MM.1S (cell line): ENCODE measurements at regions not wholly inside any gene's neighbourhood (a gene's known extent, or its start where the extent isn't known, plus 50 kb on each side); places are given as distances from the start of the nearest gene placed in this dataset.
A peak's percentile ranks its signal among the peaks of the same experiment; 100 is the strongest.

Source experiments
- DNase-seq: peaks from one replicate; pipeline ENCODE4 v3.0.0-alpha.2; 2015
- H2AFZ ChIP-seq: fragments of 300-600 bp; sonication (generic); 2 replicates; pipeline ENCODE4 v1.6.0; 2016; ENCODE audit warnings: antibody characterized with exemption, low read length
- H3F3A ChIP-seq: fragments of 300-600 bp; sonication (generic); 2 replicates; pipeline ENCODE4 v1.6.1; 2016; ENCODE audit warnings: mild to moderate bottlenecking, antibody characterized with exemption, low read length, moderate library complexity, mixed read lengths; ENCODE audit not compliant: insufficient read depth
- H3K27ac ChIP-seq: fragments of 300-600 bp; sonication (generic); 2 replicates; pipeline ENCODE4 v1.5.1; 2016; ENCODE audit warnings: mild to moderate bottlenecking, low read length
- H3K27me3 ChIP-seq: fragments of 300-600 bp; sonication (generic); replicated peaks from 2 replicates; pipeline ENCODE4 v1.6.0; 2016; ENCODE audit warnings: low read length; ENCODE audit not compliant: insufficient read depth
- H3K36me3 ChIP-seq: fragments of 300-600 bp; sonication (generic); replicated peaks from 2 replicates; pipeline ENCODE4 v1.6.1; 2016; ENCODE audit warnings: mild to moderate bottlenecking, low read length, mixed read lengths; ENCODE audit not compliant: insufficient read depth
- H3K4me1 ChIP-seq: fragments of 300-600 bp; sonication (generic); 2 replicates; pipeline ENCODE4 v1.6.1; 2016; ENCODE audit warnings: low read length, mixed read lengths
- H3K4me2 ChIP-seq: fragments of 300-600 bp; sonication (generic); 2 replicates; pipeline ENCODE4 v1.6.0; 2016; ENCODE audit warnings: low read depth, low read length
- H3K4me3 ChIP-seq: fragments of 300-600 bp; sonication (generic); 2 replicates; pipeline ENCODE4 v1.5.1; 2016; ENCODE audit warnings: low read length, mixed read lengths
- H3K79me2 ChIP-seq: fragments of 300-600 bp; sonication (generic); 2 replicates; pipeline ENCODE4 v1.6.1; 2016; ENCODE audit warnings: mixed run types, low read length, mixed read lengths
- H3K9ac ChIP-seq: fragments of 300-600 bp; sonication (generic); 2 replicates; pipeline ENCODE4 v1.6.1; 2016; ENCODE audit warnings: low read length, mixed read lengths
- H3K9me2 ChIP-seq: fragments of 300-600 bp; sonication (generic); replicated peaks from 2 replicates; pipeline ENCODE4 v1.6.1; 2016; ENCODE audit warnings: mild to moderate bottlenecking, low read length, mixed read lengths; ENCODE audit not compliant: insufficient read depth
- H3K9me3 ChIP-seq: fragments of 300-600 bp; sonication (generic); replicated peaks from 2 replicates; pipeline ENCODE4 v1.6.1; 2016; ENCODE audit warnings: mild to moderate bottlenecking, low read length, mixed read lengths; ENCODE audit not compliant: insufficient read depth
- H4K20me1 ChIP-seq: fragments of 300-600 bp; sonication (generic); 2 replicates; pipeline ENCODE4 v1.6.1; 2016; ENCODE audit warnings: mild to moderate bottlenecking, low read length, moderate library complexity, mixed read lengths; ENCODE audit not compliant: insufficient read depth
- EZH2 ChIP-seq: fragments of 300-600 bp; sonication (generic); optimal IDR thresholded peaks from 2 replicates; pipeline ENCODE3; 2017; ENCODE audit warnings: low read depth, mild to moderate bottlenecking, antibody characterized with exemption, low read length, mixed read lengths
- EZH2phosphoT487 ChIP-seq: fragments of 300-600 bp; sonication (generic); IDR thresholded peaks from 2 replicates; pipeline ENCODE4 v1.6.1; 2018; ENCODE audit warnings: antibody characterized with exemption, low read length
- TF ChIP-seq, protein P1 (sequence below): fragments of 300-600 bp; sonication (generic); IDR thresholded peaks from 2 replicates; pipeline ENCODE4 v1.5.1; 2016; ENCODE audit warnings: antibody characterized with exemption, low read length, mixed read lengths

- H3K9me2 ChIP-seq = no peaks in the 10 kb centered on the region
- no peaks in the 10 kb centered on the region for H4K20me1 ChIP-seq
- peaks cover 39% of the 10 kb centered on the region for H3K4me1 ChIP-seq
- no peak overlapping the region for H2AFZ ChIP-seq
- no peak overlapping the region for H3K9ac ChIP-seq
- no peaks in the 10 kb centered on the region for H3K27me3 ChIP-seq
- no peaks in the 10 kb centered on the region for H3K9me3 ChIP-seq
- H3K36me3 ChIP-seq = no peaks in the 10 kb centered on the region
- no peaks in the 10 kb centered on the region for H3K79me2 ChIP-seq
- H3K27ac ChIP-seq = no peak overlapping the region
- peaks cover 28% of the 10 kb centered on the region for H3F3A ChIP-seq
- H3K4me3 ChIP-seq = no peak overlapping the region
- H3K4me2 ChIP-seq = no peak overlapping the region
- no peak for TF ChIP-seq EZH2
- TF ChIP-seq, protein P1, sequence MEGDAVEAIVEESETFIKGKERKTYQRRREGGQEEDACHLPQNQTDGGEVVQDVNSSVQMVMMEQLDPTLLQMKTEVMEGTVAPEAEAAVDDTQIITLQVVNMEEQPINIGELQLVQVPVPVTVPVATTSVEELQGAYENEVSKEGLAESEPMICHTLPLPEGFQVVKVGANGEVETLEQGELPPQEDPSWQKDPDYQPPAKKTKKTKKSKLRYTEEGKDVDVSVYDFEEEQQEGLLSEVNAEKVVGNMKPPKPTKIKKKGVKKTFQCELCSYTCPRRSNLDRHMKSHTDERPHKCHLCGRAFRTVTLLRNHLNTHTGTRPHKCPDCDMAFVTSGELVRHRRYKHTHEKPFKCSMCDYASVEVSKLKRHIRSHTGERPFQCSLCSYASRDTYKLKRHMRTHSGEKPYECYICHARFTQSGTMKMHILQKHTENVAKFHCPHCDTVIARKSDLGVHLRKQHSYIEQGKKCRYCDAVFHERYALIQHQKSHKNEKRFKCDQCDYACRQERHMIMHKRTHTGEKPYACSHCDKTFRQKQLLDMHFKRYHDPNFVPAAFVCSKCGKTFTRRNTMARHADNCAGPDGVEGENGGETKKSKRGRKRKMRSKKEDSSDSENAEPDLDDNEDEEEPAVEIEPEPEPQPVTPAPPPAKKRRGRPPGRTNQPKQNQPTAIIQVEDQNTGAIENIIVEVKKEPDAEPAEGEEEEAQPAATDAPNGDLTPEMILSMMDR = no peak
- TF ChIP-seq EZH2phosphoT487 = no peak
- DNase-seq = no peak
These were observed 165.9 kb downstream of the ZNF608 start for GRCh38 chr5:124580512-124580911.

DNA sequence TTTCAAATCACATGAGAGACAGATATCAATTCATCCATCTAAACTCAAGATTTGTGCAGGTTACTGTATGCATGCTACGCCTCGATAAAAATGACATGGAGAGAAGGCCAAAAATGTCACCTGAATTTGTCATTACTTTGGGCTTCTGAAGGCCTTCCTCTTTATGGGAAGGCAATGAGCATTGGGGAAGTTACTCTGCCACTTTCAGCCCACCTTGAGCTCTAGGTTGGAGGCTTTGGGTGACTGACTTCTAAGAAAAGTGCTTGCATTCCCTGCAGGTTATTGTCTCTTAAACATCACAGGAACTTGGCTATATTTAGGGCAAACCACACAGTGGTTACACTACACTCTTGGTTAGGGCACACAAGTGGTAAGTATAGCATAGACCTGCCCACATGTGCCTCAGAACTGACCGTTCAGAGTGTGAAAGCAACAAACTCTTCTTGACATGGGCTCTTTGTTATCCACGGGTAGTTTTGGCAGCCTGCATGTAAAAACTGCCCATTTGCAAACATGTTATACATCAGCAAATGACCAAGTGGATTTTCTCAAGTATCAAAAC, 169.5 kb downstream of the ZNF608 start:
- Histone ChIP-seq H4K20me1 (no peaks in the 10 kb centered on the region), H3K9me3 (no peaks in the 10 kb centered on the region), H3K4me3 (no peak overlapping the region), H3K79me2 (no peaks in the 10 kb centered on the region), H3K27ac (peak overlapping the region; percentile 49; the same call in 1 of the 2 replicates), H3K4me1 (peaks cover 17% of the 10 kb centered on the region), H3K4me2 (peak overlapping the region; percentile 46), H3K9ac (peak overlapping the region; percentile 11; the same call in 1 of the 2 replicates), H3K27me3 (no peaks in the 10 kb centered on the region), H3F3A (peaks cover 11% of the 10 kb centered on the region), H3K9me2 (no peaks in the 10 kb centered on the region), H3K36me3 (no peaks in the 10 kb centered on the region), H2AFZ (no peak overlapping the region)
- DNase-seq = peak; percentile 88
- TF ChIP-seq EZH2 = no peak
- TF ChIP-seq EZH2phosphoT487 = no peak
- TF ChIP-seq, protein P1 = no peak

- H3K9me3 ChIP-seq = no peaks in the 10 kb centered on the region
- H3K79me2 ChIP-seq = no peaks in the 10 kb centered on the region
- no peak overlapping the region for H3K4me2 ChIP-seq
- H3K36me3 ChIP-seq = no peaks in the 10 kb centered on the region
- no peak overlapping the region for H3K9ac ChIP-seq
- peaks cover 17% of the 10 kb centered on the region for H3K4me1 ChIP-seq
- H2AFZ ChIP-seq = no peak overlapping the region
- H3F3A ChIP-seq = peaks cover 11% of the 10 kb centered on the region
- H3K4me3 ChIP-seq = no peak overlapping the region
- no peaks in the 10 kb centered on the region for H3K27me3 ChIP-seq
- H4K20me1 ChIP-seq = no peaks in the 10 kb centered on the region
- no peak overlapping the region for H3K27ac ChIP-seq
- TF ChIP-seq EZH2 (no peak), EZH2phosphoT487 (no peak)
- TF ChIP-seq, protein P1 = no peak
- H3K9me2 ChIP-seq = no peaks in the 10 kb centered on the region
- no peak for DNase-seq
These were observed 170.7 kb downstream of the ZNF608 start for GRCh38 chr5:124575725-124576124.
